ENCODE measurements at regions not wholly inside any gene's neighbourhood (a gene's known extent, or its start where the extent isn't known, plus 50 kb on each side); places are given as distances from the start of the nearest gene placed in this dataset.
"Not testable (repeated sequence)": the region's sequence is repeated elsewhere in the genome, so short reads cannot be mapped to it uniquely, and the experiment has no call there.

GRCh38 chr1:199044191-199044590, 405.4 kb downstream of the PTPRC start:
- DNase-seq (ENCODE audit: low read depth), result no peak

- no peak for DNase-seq (ENCODE audit: low read depth)
These were observed 407.8 kb downstream of the PTPRC start for GRCh38 chr1:199046618-199047017.

GRCh38 chr1:199054694-199055093, 415.9 kb downstream of the PTPRC start:
- DNase-seq (ENCODE audit: low read depth), result no peak

GRCh38 chr1:199057322-199057721, 418.5 kb downstream of the PTPRC start:
- DNase-seq (ENCODE audit: low read depth), result no peak

- DNase-seq (ENCODE audit: low read depth), result no peak
These were observed 419.4 kb downstream of the PTPRC start for GRCh38 chr1:199058281-199058680.

GRCh38 chr1:199064971-199065370, 426.1 kb downstream of the PTPRC start:
- no peak for DNase-seq (ENCODE audit: low read depth)

GRCh38 chr1:199067483-199067882, 428.6 kb downstream of the PTPRC start:
- DNase-seq (ENCODE audit: low read depth), result no peak

GRCh38 chr1:199071080-199071479, 432.2 kb downstream of the PTPRC start:
- no peak for DNase-seq (ENCODE audit: low read depth)

GRCh38 chr1:199073166-199073565, 434.3 kb downstream of the PTPRC start:
- no peak for DNase-seq (ENCODE audit: low read depth)

GRCh38 chr1:199075792-199076191, 437.0 kb downstream of the PTPRC start:
- DNase-seq (ENCODE audit: low read depth), result no peak

GRCh38 chr1:199079994-199080393, 441.2 kb downstream of the PTPRC start:
- DNase-seq (ENCODE audit: low read depth), result no peak

- DNase-seq (ENCODE audit: low read depth), result no peak
These were observed 442.9 kb downstream of the PTPRC start for GRCh38 chr1:199081739-199082138.

- DNase-seq (ENCODE audit: low read depth), result no peak
These were observed 444.0 kb downstream of the PTPRC start for GRCh38 chr1:199082778-199083389.

- DNase-seq (ENCODE audit: low read depth), result no peak
These were observed 444.8 kb downstream of the PTPRC start for GRCh38 chr1:199083680-199084079.

- no peak for DNase-seq (ENCODE audit: low read depth)
These were observed 445.5 kb downstream of the PTPRC start for GRCh38 chr1:199084293-199084692.

- no peak for DNase-seq (ENCODE audit: low read depth)
These were observed 447.1 kb downstream of the PTPRC start for GRCh38 chr1:199085903-199086302.

- no peak for DNase-seq (ENCODE audit: low read depth)
These were observed 448.3 kb downstream of the PTPRC start for GRCh38 chr1:199087144-199087543.

- peak; percentile 27 for DNase-seq (ENCODE audit: low read depth)
These were observed 450.7 kb downstream of the PTPRC start for GRCh38 chr1:199089393-199090122.

- DNase-seq (ENCODE audit: low read depth), result not testable (repeated sequence)
These were observed 456.8 kb downstream of the PTPRC start for GRCh38 chr1:199095628-199096027.

- no peak for DNase-seq (ENCODE audit: low read depth)
These were observed 457.8 kb downstream of the PTPRC start for GRCh38 chr1:199096591-199096990.

GRCh38 chr1:199098468-199098867, 459.6 kb downstream of the PTPRC start:
- no peak for DNase-seq (ENCODE audit: low read depth)

GRCh38 chr1:199101139-199101538, 462.3 kb downstream of the PTPRC start:
- no peak for DNase-seq (ENCODE audit: low read depth)

GRCh38 chr1:199101635-199102034, 462.8 kb downstream of the PTPRC start:
- no peak for DNase-seq (ENCODE audit: low read depth)

GRCh38 chr1:199102239-199102638, 463.4 kb downstream of the PTPRC start:
- DNase-seq (ENCODE audit: low read depth), result no peak
